Trophoblast cell (in vitro differentiated cells and primary cell): ENCODE measurements at regions not wholly inside any gene's neighbourhood (a gene's known extent, or its start where the extent isn't known, plus 50 kb on each side); places are given as distances from the start of the nearest gene placed in this dataset.

ENCODE experiments used
- DNase-seq, 2 donors: peaks; one replicate each; pipeline ENCODE4 v3.0.0-alpha.2; 2016
- H2AFZ ChIP-seq: 2 replicates; pipeline ENCODE4 v1.6.1; 2013; ENCODE audit warnings: low read length, moderate library complexity, mild to moderate bottlenecking; ENCODE audit not compliant: insufficient read depth, poor library complexity
- H2AK5ac ChIP-seq: 2 replicates; pipeline ENCODE4 v1.6.1; 2013; ENCODE audit warnings: mild to moderate bottlenecking, low read length
- H2BK120ac ChIP-seq: 2 replicates; pipeline ENCODE4 v1.6.1; 2013; ENCODE audit warnings: low read length, mild to moderate bottlenecking, moderate library complexity; ENCODE audit not compliant: insufficient read depth, poor library complexity
- H2BK12ac ChIP-seq: 2 replicates; pipeline ENCODE4 v1.6.1; 2013; ENCODE audit warnings: mild to moderate bottlenecking, low read length, moderate library complexity
- H2BK5ac ChIP-seq: 2 replicates; pipeline ENCODE4 v1.6.1; 2013; ENCODE audit warnings: low read length, low read depth, moderate library complexity, mild to moderate bottlenecking; ENCODE audit not compliant: poor library complexity
- H3K14ac ChIP-seq: 2 replicates; pipeline ENCODE4 v1.6.1; 2013; ENCODE audit warnings: mild to moderate bottlenecking, low read length
- H3K18ac ChIP-seq: 2 replicates; pipeline ENCODE4 v1.6.1; 2013; ENCODE audit warnings: mild to moderate bottlenecking, low read length
- H3K23ac ChIP-seq: 2 replicates; pipeline ENCODE4 v1.6.1; 2013; ENCODE audit warnings: low read length
- H3K27ac ChIP-seq: 2 replicates; pipeline ENCODE4 v1.5.1; 2013; ENCODE audit warnings: low read depth, mild to moderate bottlenecking, inconsistent platforms, low read length, moderate library complexity
- H3K27me3 ChIP-seq: 2 replicates; pipeline ENCODE4 v1.6.1; 2013; ENCODE audit warnings: inconsistent platforms, mild to moderate bottlenecking, low read length, moderate library complexity; ENCODE audit not compliant: insufficient read depth
- H3K36me3 ChIP-seq, 2 experiments: 1 replicate in 1 of 2; 2 replicates in 1 of 2; pipeline ENCODE4 v1.6.1; 2013; ENCODE audit warnings: low read length in 2 of 2, mild to moderate bottlenecking in 2 of 2, moderate library complexity in 1 of 2; ENCODE audit not compliant: insufficient read depth in 2 of 2, control insufficient read depth in 1 of 2
- H3K4ac ChIP-seq: 2 replicates; pipeline ENCODE4 v1.6.1; 2013; ENCODE audit warnings: low read depth, mild to moderate bottlenecking, low read length, moderate library complexity
- H3K4me1 ChIP-seq, 2 experiments: 1 replicate in 1 of 2; 2 replicates in 1 of 2; pipeline ENCODE4 v1.6.1; 2013; ENCODE audit warnings: low read length in 2 of 2, mild to moderate bottlenecking in 2 of 2, moderate library complexity in 1 of 2; ENCODE audit not compliant: insufficient read depth in 2 of 2, control insufficient read depth in 1 of 2
- H3K4me2 ChIP-seq: 2 replicates; pipeline ENCODE4 v1.6.1; 2013; ENCODE audit warnings: inconsistent platforms, mild to moderate bottlenecking, low read length, moderate library complexity
- H3K4me3 ChIP-seq: 2 replicates; pipeline ENCODE4 v1.5.1; 2013; ENCODE audit warnings: mild to moderate bottlenecking, low read depth, low read length, inconsistent platforms
- H3K79me1 ChIP-seq: one replicate; pipeline ENCODE4 v1.6.1; 2013; ENCODE audit warnings: low read length
- H3K79me2 ChIP-seq: 2 replicates; pipeline ENCODE4 v1.6.1; 2013; ENCODE audit warnings: low read length, mild to moderate bottlenecking; ENCODE audit not compliant: control insufficient read depth, insufficient read depth, poor library complexity
- H3K9ac ChIP-seq: 2 replicates; pipeline ENCODE4 v1.6.1; 2013; ENCODE audit warnings: mild to moderate bottlenecking, low read length
- H3K9me3 ChIP-seq: 2 replicates; pipeline ENCODE4 v1.6.1; 2013; ENCODE audit warnings: low read depth, mild to moderate bottlenecking, control low read depth, inconsistent platforms, low read length; ENCODE audit not compliant: insufficient read depth
- H4K12ac ChIP-seq: 2 replicates; pipeline ENCODE4 v1.6.1; 2013; ENCODE audit warnings: low read depth, mild to moderate bottlenecking, low read length, moderate library complexity
- H4K8ac ChIP-seq: 2 replicates; pipeline ENCODE4 v1.6.1; 2013; ENCODE audit warnings: low read depth, mild to moderate bottlenecking, low read length, moderate library complexity
- H4K91ac ChIP-seq: one replicate; pipeline ENCODE4 v1.6.1; 2013; ENCODE audit warnings: low read depth, mild to moderate bottlenecking, low read length, moderate library complexity
- WGBS: extraction: QIAGEN DNeasy Blood & Tissue Kit; methylation state at CpG from one replicate; pipeline ENCODE4 v1.1.7; 2013; ENCODE audit warnings: missing lambda C conversion rate; ENCODE audit not compliant: insufficient read length, insufficient coverage; ENCODE audit errors: extremely low coverage; 5-methylcytosine and 5-hydroxymethylcytosine counted together

DNA sequence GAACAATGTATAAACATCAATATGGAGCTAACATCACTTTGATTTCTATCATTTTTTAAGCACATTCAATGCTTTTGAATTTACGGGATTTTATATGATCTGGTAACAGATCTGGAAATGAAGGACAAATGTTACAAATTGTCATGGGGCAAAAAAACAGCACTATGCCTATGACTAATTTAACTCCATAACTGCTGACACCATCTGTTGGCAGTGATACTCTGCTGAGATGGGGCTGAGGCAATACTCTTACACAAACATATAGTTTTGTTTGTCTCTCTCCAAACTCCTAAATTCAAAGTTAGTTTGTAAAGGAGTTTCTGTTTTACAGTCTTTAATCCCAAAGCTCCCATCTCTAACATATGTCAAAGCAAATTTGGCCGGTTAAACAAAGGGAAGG lies 132.5 kb upstream of the FER start:
- no peak overlapping the region for H2AFZ ChIP-seq
- H3K23ac ChIP-seq, result no peak overlapping the region
- H3K4ac ChIP-seq, result no peak overlapping the region
- DNase-seq, result no peak
- peaks cover 7% of the 10 kb centered on the region for H3K9me3 ChIP-seq
- H4K12ac ChIP-seq, result no peak overlapping the region
- no peak overlapping the region for H2BK120ac ChIP-seq
- H3K79me1 ChIP-seq, result no peaks in the 10 kb centered on the region
- no peaks in the 10 kb centered on the region for H3K27me3 ChIP-seq
- no peak overlapping the region for H2BK5ac ChIP-seq
- H3K27ac ChIP-seq, result no peak overlapping the region
- H2BK12ac ChIP-seq, result no peak overlapping the region
- peaks cover 1% of the 10 kb centered on the region for H3K79me2 ChIP-seq
- no peaks in the 10 kb centered on the region for H3K36me3 ChIP-seq
- H4K8ac ChIP-seq, result no peak overlapping the region
- no peak overlapping the region for H4K91ac ChIP-seq
- no CpG with 5 or more reads among the region's 2 CpGs for WGBS
- H3K14ac ChIP-seq, result no peak overlapping the region
- H3K18ac ChIP-seq, result no peak overlapping the region
- no peak overlapping the region for H3K4me2 ChIP-seq
- H3K9ac ChIP-seq, result no peak overlapping the region
- no peak overlapping the region for H3K4me3 ChIP-seq
- H3K4me1 ChIP-seq, result no peaks in the 10 kb centered on the region
- H2AK5ac ChIP-seq, result no peak overlapping the region

DNA sequence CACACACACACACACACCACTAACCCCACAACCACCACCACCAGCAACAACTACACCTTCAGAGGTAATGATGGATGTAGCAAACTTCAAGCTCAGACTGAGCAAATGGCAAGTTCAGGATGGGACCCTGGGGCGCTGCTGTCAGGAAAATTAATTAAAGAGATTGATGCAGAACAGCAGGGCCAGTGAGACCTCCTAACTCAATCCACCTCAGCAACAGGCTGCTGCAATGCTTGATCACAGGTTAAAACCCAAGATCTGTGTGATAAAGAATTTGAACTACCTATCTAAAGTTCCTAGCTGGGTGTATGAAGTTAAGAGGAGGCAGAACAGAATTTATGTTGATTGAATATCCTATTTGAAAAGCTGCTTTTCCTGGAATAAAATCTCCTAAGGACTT lies 140.3 kb upstream of the FER start:
- Histone ChIP-seq H4K91ac (peak overlapping the region; percentile 1), H2BK120ac (no peak overlapping the region), H3K79me1 (no peaks in the 10 kb centered on the region), H3K4me2 (no peak overlapping the region), H3K79me2 (no peaks in the 10 kb centered on the region), H3K9ac (no peak overlapping the region), H2AK5ac (no peak overlapping the region), H3K36me3 (no peaks in the 10 kb centered on the region), H3K27ac (no peak overlapping the region), H3K23ac (no peak overlapping the region), H2BK5ac (no peak overlapping the region), H4K8ac (no peak overlapping the region), H3K14ac (no peak overlapping the region), H3K4me1 (no peaks in the 10 kb centered on the region), H3K27me3 (no peaks in the 10 kb centered on the region), H3K4ac (no peak overlapping the region), H2BK12ac (no peak overlapping the region), H3K4me3 (no peak overlapping the region), H2AFZ (no peak overlapping the region), H3K18ac (no peak overlapping the region), H4K12ac (no peak overlapping the region), H3K9me3 (peaks cover under 1% of the 10 kb centered on the region)
- no peak for DNase-seq
- no CpG with 5 or more reads among the region's 1 CpG for WGBS

DNA sequence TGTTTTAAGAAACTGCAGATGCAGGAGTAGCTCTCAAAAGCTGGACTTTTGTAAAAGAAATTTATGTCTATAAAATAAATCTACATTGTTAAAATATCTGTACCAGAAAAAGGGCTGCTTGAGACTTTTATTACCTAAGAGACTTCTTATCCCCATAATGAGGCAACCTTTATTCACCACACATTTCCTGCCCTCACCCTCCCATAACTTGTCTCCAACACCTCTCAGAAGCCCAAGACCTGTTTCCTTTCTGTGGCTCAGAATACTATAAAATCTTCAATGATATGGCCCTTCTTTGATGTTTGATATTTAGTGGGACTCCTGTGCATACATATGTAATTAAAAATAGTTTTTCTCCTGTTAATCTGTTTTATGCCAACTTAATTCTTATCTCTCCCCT lies 141.5 kb upstream of the FER start:
- no peak overlapping the region for H4K8ac ChIP-seq
- no peak overlapping the region for H4K12ac ChIP-seq
- DNase-seq, result no peak
- H3K9ac ChIP-seq, result no peak overlapping the region
- H4K91ac ChIP-seq, result no peak overlapping the region
- H3K4me2 ChIP-seq, result no peak overlapping the region
- H3K79me1 ChIP-seq, result no peaks in the 10 kb centered on the region
- no peak overlapping the region for H2AK5ac ChIP-seq
- H2BK120ac ChIP-seq, result no peak overlapping the region
- no peaks in the 10 kb centered on the region for H3K4me1 ChIP-seq
- H3K4ac ChIP-seq, result no peak overlapping the region
- no peak overlapping the region for H3K14ac ChIP-seq
- H2AFZ ChIP-seq, result no peak overlapping the region
- no peaks in the 10 kb centered on the region for H3K9me3 ChIP-seq
- no peaks in the 10 kb centered on the region for H3K36me3 ChIP-seq
- no peak overlapping the region for H2BK5ac ChIP-seq
- H3K4me3 ChIP-seq, result no peak overlapping the region
- no peaks in the 10 kb centered on the region for H3K27me3 ChIP-seq
- H3K23ac ChIP-seq, result no peak overlapping the region
- no peaks in the 10 kb centered on the region for H3K79me2 ChIP-seq
- H2BK12ac ChIP-seq, result no peak overlapping the region
- no peak overlapping the region for H3K18ac ChIP-seq
- no peak overlapping the region for H3K27ac ChIP-seq

DNA sequence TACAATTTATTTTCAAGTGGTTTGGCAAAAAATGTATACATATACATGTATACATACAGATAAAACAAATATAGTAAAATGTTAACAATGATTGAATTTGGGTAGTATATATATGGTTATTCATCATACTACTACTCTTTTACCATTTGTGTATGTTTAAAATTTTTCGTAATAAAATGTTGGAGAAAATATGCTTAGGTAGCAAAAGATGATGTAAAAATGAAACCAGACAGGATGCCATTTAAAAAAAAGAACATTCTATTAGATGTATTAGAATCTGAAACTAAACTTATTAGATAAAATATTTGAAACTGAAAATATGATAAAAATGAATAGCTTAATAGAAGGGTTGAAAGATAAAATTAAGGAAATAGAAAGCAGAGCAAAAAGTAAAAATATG lies 144.9 kb upstream of the FER start:
- H4K91ac ChIP-seq, result no peak overlapping the region
- no peak overlapping the region for H3K9ac ChIP-seq
- no peak overlapping the region for H3K4ac ChIP-seq
- H3K23ac ChIP-seq, result no peak overlapping the region
- no peak for DNase-seq
- H3K36me3 ChIP-seq, result no peaks in the 10 kb centered on the region
- H2BK120ac ChIP-seq, result no peak overlapping the region
- no peaks in the 10 kb centered on the region for H3K9me3 ChIP-seq
- WGBS, result no CpG with 5 or more reads among the region's 1 CpG
- no peak overlapping the region for H3K4me3 ChIP-seq
- no peak overlapping the region for H2BK5ac ChIP-seq
- H3K79me2 ChIP-seq, result no peaks in the 10 kb centered on the region
- H3K14ac ChIP-seq, result no peak overlapping the region
- no peak overlapping the region for H3K27ac ChIP-seq
- H3K79me1 ChIP-seq, result no peaks in the 10 kb centered on the region
- no peak overlapping the region for H4K8ac ChIP-seq
- H3K4me2 ChIP-seq, result no peak overlapping the region
- H3K27me3 ChIP-seq, result no peaks in the 10 kb centered on the region
- H2AFZ ChIP-seq, result no peak overlapping the region
- H3K4me1 ChIP-seq, result no peaks in the 10 kb centered on the region
- no peak overlapping the region for H3K18ac ChIP-seq
- H2BK12ac ChIP-seq, result no peak overlapping the region
- no peak overlapping the region for H4K12ac ChIP-seq
- H2AK5ac ChIP-seq, result no peak overlapping the region

DNA sequence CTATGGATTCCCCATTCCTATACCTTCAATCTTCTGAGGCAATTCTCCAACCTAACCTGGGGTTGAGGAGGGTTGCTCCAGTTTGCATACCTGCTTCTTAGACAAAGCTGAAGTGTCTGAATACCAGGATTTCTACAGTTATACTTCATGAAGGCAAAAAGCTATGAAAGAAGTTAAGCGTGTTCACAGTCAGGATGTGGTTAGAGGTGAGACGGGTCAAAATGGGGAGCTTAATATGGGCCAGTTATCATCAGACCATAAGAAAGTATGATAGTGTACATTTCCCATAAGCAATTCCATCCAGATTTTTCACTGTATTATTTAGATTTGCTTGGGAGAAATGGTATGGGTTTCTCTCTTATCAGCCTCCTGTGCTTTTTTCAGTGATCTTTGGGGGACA lies 156.9 kb upstream of the FER start:
- H3K9me3 ChIP-seq, result no peaks in the 10 kb centered on the region
- no peak overlapping the region for H2BK12ac ChIP-seq
- no peaks in the 10 kb centered on the region for H3K79me1 ChIP-seq
- WGBS, result no CpG with 5 or more reads among the region's 2 CpGs
- H3K4me2 ChIP-seq, result no peak overlapping the region
- no peak overlapping the region for H3K27ac ChIP-seq
- H3K27me3 ChIP-seq, result no peaks in the 10 kb centered on the region
- no peak overlapping the region for H3K23ac ChIP-seq
- H2AK5ac ChIP-seq, result no peak overlapping the region
- no peak overlapping the region for H4K12ac ChIP-seq
- H3K18ac ChIP-seq, result no peak overlapping the region
- no peak overlapping the region for H2BK120ac ChIP-seq
- no peaks in the 10 kb centered on the region for H3K79me2 ChIP-seq
- no peaks in the 10 kb centered on the region for H3K4me1 ChIP-seq
- H4K8ac ChIP-seq, result no peak overlapping the region
- no peak overlapping the region for H3K9ac ChIP-seq
- H3K36me3 ChIP-seq, result no peaks in the 10 kb centered on the region
- H3K4me3 ChIP-seq, result no peak overlapping the region
- no peak overlapping the region for H3K14ac ChIP-seq
- H3K4ac ChIP-seq, result no peak overlapping the region
- H2BK5ac ChIP-seq, result no peak overlapping the region
- no peak overlapping the region for H4K91ac ChIP-seq
- no peak for DNase-seq
- no peak overlapping the region for H2AFZ ChIP-seq
